ENCODE measurements at regions not wholly inside any gene's neighbourhood (a gene's known extent, or its start where the extent isn't known, plus 50 kb on each side); places are given as distances from the start of the nearest gene placed in this dataset.
"Not testable (repeated sequence)": the region's sequence is repeated elsewhere in the genome, so short reads cannot be mapped to it uniquely, and the experiment has no call there.

- H3K4me1 ChIP-seq (ENCODE audit: control insufficient read depth in 2 of 2, insufficient read depth in 2 of 2, low read length in 2 of 2); H3K4me1 Mint-ChIP-seq; DNase-seq; H3K27me3 ChIP-seq (ENCODE audit: control insufficient read depth in 2 of 2, insufficient read depth in 2 of 2, low read length in 2 of 2); H3K4me3 Mint-ChIP-seq; H3K4me3 ChIP-seq (ENCODE audit: low read length); intact Hi-C loops (cut with micrococcal nuclease); H3K9me3 ChIP-seq (ENCODE audit: control insufficient read depth in 2 of 3, low read length in 3 of 3); POLR2A ChIA-PET; H3K36me3 Mint-ChIP-seq; CTCF ChIA-PET; H3K36me3 ChIP-seq (ENCODE audit: control insufficient read depth in 2 of 3, insufficient read depth in 3 of 3, low read length in 3 of 3); H3K27ac ChIP-seq (ENCODE audit: low read depth, low read length); H3K27ac Mint-ChIP-seq; H3K27me3 Mint-ChIP-seq; ATAC-seq: not testable (repeated sequence)
- peaks cover 1 to 31% (median 8%) of the 10 kb centered on the region in 11 donors for H3K9me3 Mint-ChIP-seq
These were observed 684.4 kb downstream of the KCNJ18 start for GRCh38 chr17:22376747-22377146.

DNA sequence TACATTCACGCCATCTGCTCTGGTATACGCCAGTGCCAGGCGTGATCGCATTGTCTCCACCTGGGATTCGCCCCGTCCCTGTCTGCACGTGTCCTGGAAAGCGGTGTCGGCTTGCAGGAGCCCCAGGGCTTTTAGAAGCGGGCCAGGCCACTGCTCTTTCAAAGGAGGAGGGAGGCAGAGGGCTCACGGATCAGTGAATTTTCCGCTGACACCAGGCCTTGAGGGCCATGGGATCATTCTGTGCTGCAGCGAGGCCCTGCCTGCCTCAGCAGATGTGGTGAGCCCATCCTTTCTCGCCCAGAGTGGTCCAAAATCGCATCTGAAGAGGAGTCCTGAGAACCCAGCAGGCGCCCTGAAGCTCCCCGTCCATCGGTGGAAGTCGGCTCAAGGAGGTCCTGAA lies 686.4 kb downstream of the KCNJ18 start:
- peaks cover 0 to 15% (median 6%) of the 10 kb centered on the region in 11 donors for H3K9me3 Mint-ChIP-seq
- ATAC-seq, result not testable (repeated sequence)

DNA sequence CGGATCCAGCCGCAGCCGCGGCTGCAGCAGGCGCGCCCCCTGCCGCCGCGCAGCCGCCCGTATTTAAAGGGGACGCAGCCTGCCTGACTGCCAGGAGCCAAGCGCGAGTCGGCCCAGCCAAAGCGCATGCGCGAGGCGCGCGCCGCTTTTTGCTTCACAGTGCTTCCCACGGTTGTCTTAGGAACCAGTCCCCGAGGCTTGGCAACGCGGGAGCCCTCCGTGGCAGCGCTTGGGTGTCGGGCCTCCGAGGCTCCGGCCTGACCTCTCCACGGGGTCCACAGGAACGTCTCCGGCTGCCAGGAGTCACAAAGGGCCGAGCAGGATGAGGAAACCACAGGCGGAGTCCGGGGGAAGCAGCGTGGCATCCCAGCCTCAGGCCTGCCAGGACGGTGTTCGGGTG lies 689.3 kb downstream of the KCNJ18 start:
- H3K4me3 ChIP-seq (ENCODE audit: low read length); H3K36me3 ChIP-seq (ENCODE audit: control insufficient read depth in 2 of 3, insufficient read depth in 3 of 3, low read length in 3 of 3); intact Hi-C loops (cut with micrococcal nuclease); H3K9me3 Mint-ChIP-seq; H3K4me1 ChIP-seq (ENCODE audit: control insufficient read depth in 2 of 2, insufficient read depth in 2 of 2, low read length in 2 of 2); H3K27ac ChIP-seq (ENCODE audit: low read depth, low read length); H3K36me3 Mint-ChIP-seq; H3K27ac Mint-ChIP-seq; H3K4me3 Mint-ChIP-seq; H3K4me1 Mint-ChIP-seq; ATAC-seq; H3K9me3 ChIP-seq (ENCODE audit: control insufficient read depth in 2 of 3, low read length in 3 of 3); POLR2A ChIA-PET; H3K27me3 Mint-ChIP-seq; CTCF ChIA-PET; H3K27me3 ChIP-seq (ENCODE audit: control insufficient read depth in 2 of 2, insufficient read depth in 2 of 2, low read length in 2 of 2); DNase-seq: not testable (repeated sequence)

More for the DNA sequence above, 686.4 kb downstream of the KCNJ18 start:
- H3K4me3 ChIP-seq (ENCODE audit: low read length); H3K36me3 ChIP-seq (ENCODE audit: control insufficient read depth in 2 of 3, insufficient read depth in 3 of 3, low read length in 3 of 3); CTCF ChIA-PET; H3K4me1 ChIP-seq (ENCODE audit: control insufficient read depth in 2 of 2, insufficient read depth in 2 of 2, low read length in 2 of 2); H3K27me3 Mint-ChIP-seq; intact Hi-C loops (cut with micrococcal nuclease); POLR2A ChIA-PET; H3K27ac Mint-ChIP-seq; H3K9me3 ChIP-seq (ENCODE audit: control insufficient read depth in 2 of 3, low read length in 3 of 3); H3K36me3 Mint-ChIP-seq; H3K27me3 ChIP-seq (ENCODE audit: control insufficient read depth in 2 of 2, insufficient read depth in 2 of 2, low read length in 2 of 2); H3K27ac ChIP-seq (ENCODE audit: low read depth, low read length); DNase-seq; H3K4me1 Mint-ChIP-seq; H3K4me3 Mint-ChIP-seq: not testable (repeated sequence)

- intact Hi-C loops (cut with micrococcal nuclease); H3K4me3 ChIP-seq (ENCODE audit: low read length); POLR2A ChIA-PET; H3K27ac Mint-ChIP-seq; H3K4me1 Mint-ChIP-seq; H3K4me3 Mint-ChIP-seq; CTCF ChIA-PET; H3K27me3 ChIP-seq (ENCODE audit: control insufficient read depth in 2 of 2, insufficient read depth in 2 of 2, low read length in 2 of 2); ATAC-seq; H3K27me3 Mint-ChIP-seq; H3K9me3 ChIP-seq (ENCODE audit: control insufficient read depth in 2 of 3, low read length in 3 of 3); H3K9me3 Mint-ChIP-seq; H3K4me1 ChIP-seq (ENCODE audit: control insufficient read depth in 2 of 2, insufficient read depth in 2 of 2, low read length in 2 of 2); H3K36me3 Mint-ChIP-seq; H3K36me3 ChIP-seq (ENCODE audit: control insufficient read depth in 2 of 3, insufficient read depth in 3 of 3, low read length in 3 of 3); H3K27ac ChIP-seq (ENCODE audit: low read depth, low read length): not testable (repeated sequence)
- DNase-seq, result peak in 1 of 9 donors; percentile 28
These were observed 691.6 kb downstream of the KCNJ18 start for GRCh38 chr17:22383772-22384460.

GRCh38 chr17:22384461-22384800 lies 692.1 kb downstream of the KCNJ18 start:
- H3K4me1 ChIP-seq (ENCODE audit: control insufficient read depth in 2 of 2, insufficient read depth in 2 of 2, low read length in 2 of 2); H3K27me3 Mint-ChIP-seq; CTCF ChIA-PET; H3K4me3 ChIP-seq (ENCODE audit: low read length); DNase-seq; ATAC-seq; intact Hi-C loops (cut with micrococcal nuclease); H3K36me3 Mint-ChIP-seq; H3K4me3 Mint-ChIP-seq; POLR2A ChIA-PET; H3K27me3 ChIP-seq (ENCODE audit: control insufficient read depth in 2 of 2, insufficient read depth in 2 of 2, low read length in 2 of 2); H3K4me1 Mint-ChIP-seq; H3K36me3 ChIP-seq (ENCODE audit: control insufficient read depth in 2 of 3, insufficient read depth in 3 of 3, low read length in 3 of 3); H3K27ac Mint-ChIP-seq; H3K9me3 Mint-ChIP-seq; H3K9me3 ChIP-seq (ENCODE audit: control insufficient read depth in 2 of 3, low read length in 3 of 3); H3K27ac ChIP-seq (ENCODE audit: low read depth, low read length): not testable (repeated sequence)

DNA sequence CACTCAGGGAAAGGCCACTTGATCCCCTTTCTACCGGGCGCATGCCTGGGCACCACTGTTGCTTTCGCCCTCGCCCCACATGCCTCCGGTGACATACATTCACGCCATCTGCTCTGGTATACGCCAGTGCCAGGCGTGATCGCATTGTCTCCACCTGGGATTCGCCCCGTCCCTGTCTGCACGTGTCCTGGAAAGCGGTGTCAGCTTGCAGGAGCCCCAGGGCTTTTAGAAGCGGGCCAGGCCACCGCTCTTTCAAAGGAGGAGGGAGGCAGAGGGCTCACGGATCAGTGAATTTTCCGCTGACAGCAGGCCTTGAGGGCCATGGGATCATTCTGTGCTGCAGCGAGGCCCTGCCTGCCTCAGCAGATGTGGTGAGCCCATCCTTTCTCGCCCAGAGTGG lies 706.1 kb downstream of the KCNJ18 start:
- H3K36me3 Mint-ChIP-seq; H3K4me3 Mint-ChIP-seq; H3K4me3 ChIP-seq (ENCODE audit: low read length); CTCF ChIA-PET; ATAC-seq; H3K27me3 Mint-ChIP-seq; H3K27me3 ChIP-seq (ENCODE audit: control insufficient read depth in 2 of 2, insufficient read depth in 2 of 2, low read length in 2 of 2); H3K9me3 Mint-ChIP-seq; POLR2A ChIA-PET; H3K36me3 ChIP-seq (ENCODE audit: control insufficient read depth in 2 of 3, insufficient read depth in 3 of 3, low read length in 3 of 3); H3K4me1 Mint-ChIP-seq; DNase-seq; H3K4me1 ChIP-seq (ENCODE audit: control insufficient read depth in 2 of 2, insufficient read depth in 2 of 2, low read length in 2 of 2); H3K9me3 ChIP-seq (ENCODE audit: control insufficient read depth in 2 of 3, low read length in 3 of 3); intact Hi-C loops (cut with micrococcal nuclease); H3K27ac Mint-ChIP-seq; H3K27ac ChIP-seq (ENCODE audit: low read depth, low read length): not testable (repeated sequence)

DNA sequence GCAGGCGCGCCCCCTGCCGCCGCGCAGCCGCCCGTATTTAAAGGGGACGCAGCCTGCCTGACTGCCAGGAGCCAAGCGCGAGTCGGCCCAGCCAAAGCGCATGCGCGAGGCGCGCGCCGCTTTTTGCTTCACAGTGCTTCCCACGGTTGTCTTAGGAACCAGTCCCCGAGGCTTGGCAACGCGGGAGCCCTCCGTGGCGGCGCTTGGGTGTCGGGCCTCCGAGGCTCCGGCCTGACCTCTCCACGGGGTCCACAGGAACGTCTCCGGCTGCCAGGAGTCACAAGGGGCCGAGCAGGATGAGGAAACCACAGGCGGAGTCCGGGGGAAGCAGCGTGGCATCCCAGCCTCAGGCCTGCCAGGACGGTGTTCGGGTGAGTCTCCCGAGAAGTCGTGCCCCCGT lies 706.7 kb downstream of the KCNJ18 start:
- ATAC-seq; H3K4me1 Mint-ChIP-seq; H3K27me3 Mint-ChIP-seq; DNase-seq; POLR2A ChIA-PET; CTCF ChIA-PET; H3K4me3 ChIP-seq (ENCODE audit: low read length); H3K27ac ChIP-seq (ENCODE audit: low read depth, low read length); intact Hi-C loops (cut with micrococcal nuclease); H3K36me3 Mint-ChIP-seq; H3K36me3 ChIP-seq (ENCODE audit: control insufficient read depth in 2 of 3, insufficient read depth in 3 of 3, low read length in 3 of 3); H3K4me1 ChIP-seq (ENCODE audit: control insufficient read depth in 2 of 2, insufficient read depth in 2 of 2, low read length in 2 of 2); H3K27ac Mint-ChIP-seq; H3K4me3 Mint-ChIP-seq; H3K9me3 Mint-ChIP-seq; H3K9me3 ChIP-seq (ENCODE audit: control insufficient read depth in 2 of 3, low read length in 3 of 3); H3K27me3 ChIP-seq (ENCODE audit: control insufficient read depth in 2 of 2, insufficient read depth in 2 of 2, low read length in 2 of 2): not testable (repeated sequence)
